Lung (tissue), 11 donors: ENCODE measurements at regions not wholly inside any gene's neighbourhood (a gene's known extent, or its start where the extent isn't known, plus 50 kb on each side); places are given as distances from the start of the nearest gene placed in this dataset.

ENCODE experiments used
- ATAC-seq: fragments of 200-7000 bp; cut with Tn5 transposase; one replicate; pipeline ENCODE4 v1.9.1; 2020; ENCODE audit warnings: moderate number of reproducible peaks; ENCODE audit not compliant: insufficient read depth, low FRiP score
- DNase-seq, 3 donors: peaks; one replicate each; pipeline ENCODE4 v3.0.0-alpha.2; 2013 to 2017
- H3K27ac ChIP-seq, 2 donors: one replicate each; pipeline ENCODE4 v1.5.1; 2013; ENCODE audit warnings: mild to moderate bottlenecking in 2 of 2, moderate library complexity in 2 of 2, control low read depth in 1 of 2, inconsistent platforms in 1 of 2, low read depth in 1 of 2, low read length in 1 of 2
- H3K27me3 ChIP-seq, 3 donors: one replicate each; pipeline ENCODE4 v1.5.1; 2013; ENCODE audit warnings: low read length in 2 of 3; ENCODE audit not compliant: control insufficient read depth in 3 of 3, insufficient read depth in 3 of 3
- H3K36me3 ChIP-seq, 4 donors: one replicate each; pipeline ENCODE4 v1.5.1; 2013; ENCODE audit warnings: low read length in 4 of 4, mild to moderate bottlenecking in 1 of 4, moderate library complexity in 1 of 4; ENCODE audit not compliant: control insufficient read depth in 4 of 4, insufficient read depth in 4 of 4
- H3K4me1 ChIP-seq, 5 donors: one replicate each; pipeline ENCODE4 v1.5.1; 2013; ENCODE audit warnings: low read length in 5 of 5, mild to moderate bottlenecking in 2 of 5, moderate library complexity in 1 of 5; ENCODE audit not compliant: control insufficient read depth in 5 of 5, insufficient read depth in 5 of 5
- H3K4me3 ChIP-seq: one replicate; pipeline ENCODE4 v1.5.1; 2013; ENCODE audit warnings: mild to moderate bottlenecking, control low read depth, moderate library complexity
- H3K9ac ChIP-seq, 2 donors: one replicate each; pipeline ENCODE4 v1.5.1; 2013; ENCODE audit warnings: low read length in 2 of 2, control low read depth in 1 of 2; ENCODE audit not compliant: insufficient read depth in 1 of 2
- H3K9me3 ChIP-seq, 4 donors: one replicate each; pipeline ENCODE4 v1.5.1; 2013; ENCODE audit warnings: low read length in 3 of 4, mild to moderate bottlenecking in 1 of 4, moderate library complexity in 1 of 4; ENCODE audit not compliant: control insufficient read depth in 4 of 4, insufficient read depth in 3 of 4
- CTCF ChIP-seq: IDR thresholded peaks from 2 replicates; pipeline ENCODE4 v1.5.1; 2012; ENCODE audit warnings: mild to moderate bottlenecking; ENCODE audit errors: control extremely low read depth, extremely low read depth
- WGBS, 2 donors: extraction: QIAGEN DNeasy Blood & Tissue Kit; methylation state at CpG; one replicate each; pipeline ENCODE4 v1.1.7; 2013; 5-methylcytosine and 5-hydroxymethylcytosine counted together
- donor health status: control.
- donor health status: control.
- donor health status: Bipolar disorder and iron deficiency.
- donor health status: healthy.
- donor health status: DM: yes; HTN: yes; CAD: no.

GRCh38 chr16:64782484-64782883 lies 339.4 kb downstream of the CDH11 start:
- Histone ChIP-seq H3K4me3 (no peak overlapping the region), H3K4me1 (no peaks in the 10 kb centered on the region), H3K27ac (no peak overlapping the region), H3K9me3 (no peaks in the 10 kb centered on the region), H3K27me3 (no peaks in the 10 kb centered on the region), H3K36me3 (no peaks in the 10 kb centered on the region), H3K9ac (no peak overlapping the region)
- TF ChIP-seq CTCF: no peak
- 81 to 85% methylated on average over 2 of the region's 2 CpGs for WGBS, 2 donors
- no peak for ATAC-seq
- DNase-seq: no peak

GRCh38 chr16:64780445-64780844 lies 341.4 kb downstream of the CDH11 start:
- WGBS, 2 donors: 62 to 76% methylated on average over 3 of the region's 3 CpGs
- Histone ChIP-seq H3K4me3 (no peak overlapping the region), H3K9me3 (no peaks in the 10 kb centered on the region), H3K27ac (no peak overlapping the region), H3K36me3 (no peaks in the 10 kb centered on the region), H3K9ac (no peak overlapping the region), H3K27me3 (no peaks in the 10 kb centered on the region), H3K4me1 (no peaks in the 10 kb centered on the region)
- no peak for TF ChIP-seq CTCF
- no peak for ATAC-seq
- DNase-seq: no peak

- DNase-seq: no peak
- Histone ChIP-seq H3K4me3 (no peak overlapping the region), H3K27ac (no peak overlapping the region), H3K36me3 (no peaks in the 10 kb centered on the region), H3K27me3 (no peaks in the 10 kb centered on the region), H3K9ac (no peak overlapping the region), H3K4me1 (no peaks in the 10 kb centered on the region), H3K9me3 (no peaks in the 10 kb centered on the region)
- whole genome bisulfite sequencing, 2 donors: 94 to 97% methylated on average over 1 of the region's 1 CpG
- TF ChIP-seq CTCF: no peak
- no peak for ATAC-seq
These were observed 343.1 kb downstream of the CDH11 start for GRCh38 chr16:64778777-64779176.

GRCh38 chr16:64773638-64774037 lies 348.2 kb downstream of the CDH11 start:
- no peak for TF ChIP-seq CTCF
- DNase-seq (no peak), ATAC-seq (no peak)
- no peaks in the 10 kb centered on the region for H3K27me3 ChIP-seq
- no peaks in the 10 kb centered on the region for H3K36me3 ChIP-seq
- no peak overlapping the region for H3K4me3 ChIP-seq
- H3K4me1 ChIP-seq: no peaks in the 10 kb centered on the region
- no peaks in the 10 kb centered on the region for H3K9me3 ChIP-seq
- no peak overlapping the region for H3K9ac ChIP-seq
- H3K27ac ChIP-seq: no peak overlapping the region
- 85 to 90% methylated on average over 2 of the region's 2 CpGs for WGBS, 2 donors
